ENCODE measurements at regions not wholly inside any gene's neighbourhood (a gene's known extent, or its start where the extent isn't known, plus 50 kb on each side); places are given as distances from the start of the nearest gene placed in this dataset.

GRCh38 chr21:25039461-25040380 is 567.6 kb downstream of the MRPL39 start:
- peak; percentile 38 for TF ChIP-seq CTCF (IDR thresholded peaks at IDR 0.05; ENCODE audit: unreplicated experiment)
- no peak for DNase-seq (ENCODE audit: low spot score, unreplicated experiment)
- Mint-ChIP-seq H3K9me3 (ENCODE audit: low read depth) (peaks cover 7% of the 10 kb centered on the region), H3K4me1 (ENCODE audit: low read depth) (peaks cover 2% of the 10 kb centered on the region), H3K4me3 (ENCODE audit: low read depth) (peak overlapping the region; percentile 39), H3K36me3 (ENCODE audit: insufficient read depth) (no peaks in the 10 kb centered on the region), H3K27ac (no peak overlapping the region), H3K27me3 (no peaks in the 10 kb centered on the region)

GRCh38 chr21:25036775-25037174 is 570.5 kb downstream of the MRPL39 start:
- TF ChIP-seq CTCF (IDR thresholded peaks at IDR 0.05; ENCODE audit: unreplicated experiment): no peak

GRCh38 chr21:25031750-25032149 is 575.5 kb downstream of the MRPL39 start:
- Mint-ChIP-seq H3K27me3 (no peaks in the 10 kb centered on the region), H3K36me3 (ENCODE audit: insufficient read depth) (no peaks in the 10 kb centered on the region), H3K9me3 (ENCODE audit: low read depth) (peaks cover 13% of the 10 kb centered on the region), H3K4me3 (ENCODE audit: low read depth) (no peak overlapping the region), H3K4me1 (ENCODE audit: low read depth) (no peaks in the 10 kb centered on the region), H3K27ac (no peak overlapping the region)
- DNase-seq (ENCODE audit: low spot score, unreplicated experiment): no peak
- no peak for TF ChIP-seq CTCF (IDR thresholded peaks at IDR 0.05; ENCODE audit: unreplicated experiment)

More at GRCh38 chr21:25036775-25037174, 570.5 kb downstream of the MRPL39 start:
- H3K27ac Mint-ChIP-seq: no peak overlapping the region
- H3K36me3 Mint-ChIP-seq (ENCODE audit: insufficient read depth): no peaks in the 10 kb centered on the region
- DNase-seq (ENCODE audit: low spot score, unreplicated experiment): no peak
- peaks cover 2% of the 10 kb centered on the region for H3K4me1 Mint-ChIP-seq (ENCODE audit: low read depth)
- H3K9me3 Mint-ChIP-seq (ENCODE audit: low read depth): peaks cover 2% of the 10 kb centered on the region
- H3K4me3 Mint-ChIP-seq (ENCODE audit: low read depth): no peak overlapping the region
- H3K27me3 Mint-ChIP-seq: no peaks in the 10 kb centered on the region

- TF ChIP-seq CTCF (IDR thresholded peaks at IDR 0.05; ENCODE audit: unreplicated experiment): no peak
- Mint-ChIP-seq H3K4me1 (ENCODE audit: low read depth) (no peaks in the 10 kb centered on the region), H3K9me3 (ENCODE audit: low read depth) (peaks cover 19% of the 10 kb centered on the region), H3K27me3 (no peaks in the 10 kb centered on the region), H3K36me3 (ENCODE audit: insufficient read depth) (no peaks in the 10 kb centered on the region), H3K4me3 (ENCODE audit: low read depth) (no peak overlapping the region), H3K27ac (no peak overlapping the region)
- DNase-seq (ENCODE audit: low spot score, unreplicated experiment): no peak
Observed at GRCh38 chr21:25029580-25029979, 577.7 kb downstream of the MRPL39 start.

GRCh38 chr21:25025596-25025995 is 581.7 kb downstream of the MRPL39 start:
- no peaks in the 10 kb centered on the region for H3K4me1 Mint-ChIP-seq (ENCODE audit: low read depth)
- H3K9me3 Mint-ChIP-seq (ENCODE audit: low read depth): peaks cover 24% of the 10 kb centered on the region
- no peak for DNase-seq (ENCODE audit: low spot score, unreplicated experiment)
- H3K4me3 Mint-ChIP-seq (ENCODE audit: low read depth): no peak overlapping the region
- H3K27me3 Mint-ChIP-seq: no peaks in the 10 kb centered on the region
- no peak overlapping the region for H3K27ac Mint-ChIP-seq
- no peaks in the 10 kb centered on the region for H3K36me3 Mint-ChIP-seq (ENCODE audit: insufficient read depth)
- no peak for TF ChIP-seq CTCF (IDR thresholded peaks at IDR 0.05; ENCODE audit: unreplicated experiment)
